ENCODE measurements at regions not wholly inside any gene's neighbourhood (a gene's known extent, or its start where the extent isn't known, plus 50 kb on each side); places are given as distances from the start of the nearest gene placed in this dataset.

- TF ChIP-seq NFIC (IDR thresholded peaks at IDR 0.05): no peak
These were observed 493.1 kb downstream of the BTBD3 start for GRCh38 chr20:12410783-12411182.

GRCh38 chr20:12411246-12411940, 493.7 kb downstream of the BTBD3 start:
- no peak for TF ChIP-seq NFIC (IDR thresholded peaks at IDR 0.05)
- no peak for TF ChIP-seq USF1 (IDR thresholded peaks at IDR 0.05)
- TF ChIP-seq EGR1 (IDR thresholded peaks at IDR 0.05): no peak

DNA sequence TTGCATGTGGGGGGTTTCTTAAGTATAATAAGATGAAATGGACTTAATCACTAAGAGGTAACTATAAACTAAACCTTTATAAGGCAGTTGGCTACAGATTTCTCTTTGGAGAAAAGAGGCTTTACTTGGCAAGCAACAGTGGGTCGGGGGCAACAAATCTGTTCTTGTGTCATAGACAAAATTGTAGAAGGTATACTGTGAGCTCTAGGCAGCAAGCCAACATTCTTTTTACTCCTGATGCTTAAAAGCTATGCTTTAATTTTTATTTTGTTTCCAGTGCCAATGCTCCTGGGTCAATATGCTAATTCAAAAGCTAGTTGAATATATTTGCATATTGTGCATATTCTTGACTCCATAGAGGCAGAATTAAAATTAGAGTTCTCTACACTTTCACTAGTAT, 495.4 kb downstream of the BTBD3 start:
- TF ChIP-seq FOXM1 (IDR thresholded peaks at IDR 0.05; ENCODE audit: borderline replicate concordance, low read depth) (no peak), MAX (IDR thresholded peaks at IDR 0.05) (no peak), TAF1 (IDR thresholded peaks at IDR 0.05; ENCODE audit: low read depth) (no peak), EGR1 (IDR thresholded peaks at IDR 0.05) (no peak)

DNA sequence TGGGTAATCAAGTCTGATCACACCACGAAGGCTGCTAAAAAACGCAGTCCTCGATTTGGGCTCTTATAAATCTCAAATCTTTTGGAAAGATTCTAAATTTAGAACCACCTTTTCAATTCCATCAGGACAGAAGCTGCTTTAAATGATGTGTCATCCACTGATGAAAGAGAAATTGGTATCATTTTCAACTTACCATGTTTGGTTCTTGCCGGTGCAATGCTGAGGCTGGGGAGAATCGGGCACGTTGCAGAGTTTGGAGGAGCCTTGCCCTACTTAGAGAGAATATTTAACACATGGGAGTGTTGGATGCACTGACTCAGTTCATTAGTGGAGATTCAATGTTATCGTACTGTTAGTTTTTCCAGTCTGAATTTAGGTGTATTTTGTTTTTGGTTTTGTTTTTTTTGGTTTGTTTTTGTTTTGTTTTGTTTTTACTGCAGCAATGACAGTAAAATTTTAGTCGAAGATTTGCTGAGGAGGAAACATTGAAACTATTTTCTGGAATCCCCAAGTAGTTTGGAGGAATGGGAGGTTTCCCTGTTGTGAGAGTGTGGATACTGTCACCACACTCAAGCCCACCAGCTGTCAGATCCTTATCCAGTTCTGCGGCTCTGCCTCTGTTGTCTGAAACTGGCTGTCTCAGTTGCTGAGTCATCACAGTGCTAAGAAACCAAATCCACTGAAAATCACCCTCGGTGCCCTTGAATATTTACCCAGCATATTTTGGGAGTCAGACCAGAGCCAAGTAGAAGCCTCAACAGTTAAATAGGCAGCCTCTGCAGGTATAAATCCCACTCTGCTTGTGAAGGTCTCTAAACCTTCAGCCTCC, 497.0 kb downstream of the BTBD3 start:
- TF ChIP-seq YY1 (IDR thresholded peaks at IDR 0.05; ENCODE audit: low read depth) (no peak), USF1 (IDR thresholded peaks at IDR 0.05) (no peak), TAF1 (IDR thresholded peaks at IDR 0.05; ENCODE audit: low read depth) (no peak), ZBTB7A (IDR thresholded peaks at IDR 0.05; ENCODE audit: low read depth) (no peak), RAD21 (IDR thresholded peaks at IDR 0.05; ENCODE audit: low read depth) (no peak), TEAD4 (IDR thresholded peaks at IDR 0.05) (no peak), FOXM1 (IDR thresholded peaks at IDR 0.05; ENCODE audit: borderline replicate concordance, low read depth) (no peak), MAX (IDR thresholded peaks at IDR 0.05) (no peak)
- TF ChIP-seq, protein P1, sequence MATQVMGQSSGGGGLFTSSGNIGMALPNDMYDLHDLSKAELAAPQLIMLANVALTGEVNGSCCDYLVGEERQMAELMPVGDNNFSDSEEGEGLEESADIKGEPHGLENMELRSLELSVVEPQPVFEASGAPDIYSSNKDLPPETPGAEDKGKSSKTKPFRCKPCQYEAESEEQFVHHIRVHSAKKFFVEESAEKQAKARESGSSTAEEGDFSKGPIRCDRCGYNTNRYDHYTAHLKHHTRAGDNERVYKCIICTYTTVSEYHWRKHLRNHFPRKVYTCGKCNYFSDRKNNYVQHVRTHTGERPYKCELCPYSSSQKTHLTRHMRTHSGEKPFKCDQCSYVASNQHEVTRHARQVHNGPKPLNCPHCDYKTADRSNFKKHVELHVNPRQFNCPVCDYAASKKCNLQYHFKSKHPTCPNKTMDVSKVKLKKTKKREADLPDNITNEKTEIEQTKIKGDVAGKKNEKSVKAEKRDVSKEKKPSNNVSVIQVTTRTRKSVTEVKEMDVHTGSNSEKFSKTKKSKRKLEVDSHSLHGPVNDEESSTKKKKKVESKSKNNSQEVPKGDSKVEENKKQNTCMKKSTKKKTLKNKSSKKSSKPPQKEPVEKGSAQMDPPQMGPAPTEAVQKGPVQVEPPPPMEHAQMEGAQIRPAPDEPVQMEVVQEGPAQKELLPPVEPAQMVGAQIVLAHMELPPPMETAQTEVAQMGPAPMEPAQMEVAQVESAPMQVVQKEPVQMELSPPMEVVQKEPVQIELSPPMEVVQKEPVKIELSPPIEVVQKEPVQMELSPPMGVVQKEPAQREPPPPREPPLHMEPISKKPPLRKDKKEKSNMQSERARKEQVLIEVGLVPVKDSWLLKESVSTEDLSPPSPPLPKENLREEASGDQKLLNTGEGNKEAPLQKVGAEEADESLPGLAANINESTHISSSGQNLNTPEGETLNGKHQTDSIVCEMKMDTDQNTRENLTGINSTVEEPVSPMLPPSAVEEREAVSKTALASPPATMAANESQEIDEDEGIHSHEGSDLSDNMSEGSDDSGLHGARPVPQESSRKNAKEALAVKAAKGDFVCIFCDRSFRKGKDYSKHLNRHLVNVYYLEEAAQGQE (IDR thresholded peaks at IDR 0.05; ENCODE audit: low read depth): no peak

DNA sequence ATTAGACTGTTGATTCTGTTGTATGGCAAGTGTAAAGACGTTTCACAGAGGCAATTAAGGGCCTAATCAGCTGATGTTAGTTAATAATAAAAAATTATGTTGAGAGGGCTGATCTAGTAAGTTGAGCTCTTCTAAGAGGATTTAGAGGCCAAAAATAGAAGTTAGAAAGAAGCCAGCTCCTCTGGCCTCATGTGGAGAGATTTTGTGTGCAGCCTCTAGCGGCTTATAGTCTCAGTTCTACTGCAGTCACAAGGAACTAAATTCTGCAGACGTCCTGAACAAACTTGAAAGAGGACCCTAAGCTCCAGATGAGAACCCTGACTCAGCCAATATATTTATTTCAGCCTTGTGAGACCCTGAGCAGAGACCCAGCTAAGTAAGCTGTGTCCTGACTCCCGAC, 498.6 kb downstream of the BTBD3 start:
- TF ChIP-seq USF1 (IDR thresholded peaks at IDR 0.05): no peak
- TF ChIP-seq FOXM1 (IDR thresholded peaks at IDR 0.05; ENCODE audit: borderline replicate concordance, low read depth): no peak
- no peak for TF ChIP-seq CREB1 (IDR thresholded peaks at IDR 0.05; ENCODE audit: low read depth)
- TF ChIP-seq, protein P1 (IDR thresholded peaks at IDR 0.05; ENCODE audit: low read depth): no peak
- no peak for TF ChIP-seq NFIC (IDR thresholded peaks at IDR 0.05)
- no peak for TF ChIP-seq MAX (IDR thresholded peaks at IDR 0.05)
- TF ChIP-seq CEBPB (IDR thresholded peaks at IDR 0.05): no peak
- no peak for TF ChIP-seq TAF1 (IDR thresholded peaks at IDR 0.05; ENCODE audit: low read depth)
- TF ChIP-seq TCF12 (IDR thresholded peaks at IDR 0.05; ENCODE audit: low read depth): no peak
- no peak for TF ChIP-seq YY1 (IDR thresholded peaks at IDR 0.05; ENCODE audit: low read depth)
- TF ChIP-seq ZBTB7A (IDR thresholded peaks at IDR 0.05; ENCODE audit: low read depth): no peak
- TF ChIP-seq EGR1 (IDR thresholded peaks at IDR 0.05): no peak
- TF ChIP-seq RAD21 (IDR thresholded peaks at IDR 0.05; ENCODE audit: low read depth): no peak
- TF ChIP-seq EP300 (IDR thresholded peaks at IDR 0.05; ENCODE audit: borderline replicate concordance): no peak
- TF ChIP-seq TEAD4 (IDR thresholded peaks at IDR 0.05): no peak

GRCh38 chr20:12433724-12434123, 516.0 kb downstream of the BTBD3 start:
- TF ChIP-seq YY1 (IDR thresholded peaks at IDR 0.05; ENCODE audit: low read depth): no peak
- no peak for TF ChIP-seq USF1 (IDR thresholded peaks at IDR 0.05)
- no peak for TF ChIP-seq MAX (IDR thresholded peaks at IDR 0.05)
- no peak for TF ChIP-seq TAF1 (IDR thresholded peaks at IDR 0.05; ENCODE audit: low read depth)
- TF ChIP-seq CREB1 (IDR thresholded peaks at IDR 0.05; ENCODE audit: low read depth): no peak
- TF ChIP-seq, protein P1 (IDR thresholded peaks at IDR 0.05; ENCODE audit: low read depth): no peak
- no peak for TF ChIP-seq EP300 (IDR thresholded peaks at IDR 0.05; ENCODE audit: borderline replicate concordance)
- no peak for TF ChIP-seq TCF12 (IDR thresholded peaks at IDR 0.05; ENCODE audit: low read depth)
- TF ChIP-seq NFIC (IDR thresholded peaks at IDR 0.05): no peak
- no peak for TF ChIP-seq TEAD4 (IDR thresholded peaks at IDR 0.05)
- no peak for TF ChIP-seq CEBPB (IDR thresholded peaks at IDR 0.05)
- TF ChIP-seq EGR1 (IDR thresholded peaks at IDR 0.05): no peak
- no peak for TF ChIP-seq ZBTB7A (IDR thresholded peaks at IDR 0.05; ENCODE audit: low read depth)
- TF ChIP-seq FOXM1 (IDR thresholded peaks at IDR 0.05; ENCODE audit: borderline replicate concordance, low read depth): no peak

All from Ishikawa (cell line).